OCI-LY1 (cell line): ENCODE measurements at regions not wholly inside any gene's neighbourhood (a gene's known extent, or its start where the extent isn't known, plus 50 kb on each side); places are given as distances from the start of the nearest gene placed in this dataset.

Experiments
- H2AFZ ChIP-seq: fragments of 200-600 bp; sonication (generic), shearing (Covaris generic); 2 replicates; pipeline ENCODE4 v1.6.0; 2014; ENCODE audit warnings: antibody characterized with exemption, mild to moderate bottlenecking, low read length
- H3F3A ChIP-seq: fragments of 200-600 bp; sonication (generic), shearing (Covaris generic); 2 replicates; pipeline ENCODE4 v1.6.0; 2014; ENCODE audit warnings: mild to moderate bottlenecking, antibody characterized with exemption, low read length, moderate library complexity; ENCODE audit not compliant: insufficient read depth
- H3K27ac ChIP-seq: fragments of 200-600 bp; sonication (generic); 2 replicates; pipeline ENCODE4 v1.5.1; 2014; ENCODE audit warnings: low read length, mixed run types, mild to moderate bottlenecking, low read depth; ENCODE audit not compliant: poor library complexity, severe bottlenecking
- H3K27me3 ChIP-seq: fragments of 200-600 bp; sonication (generic); 2 replicates; pipeline ENCODE4 v1.6.0; 2014; ENCODE audit warnings: antibody characterized with exemption, mild to moderate bottlenecking, low read length, moderate library complexity; ENCODE audit not compliant: insufficient read depth
- H3K36me3 ChIP-seq: fragments of 200-600 bp; sonication (generic); 2 replicates; pipeline ENCODE4 v1.6.1; 2014; ENCODE audit warnings: mild to moderate bottlenecking, antibody characterized with exemption, low read length, moderate library complexity, mixed read lengths; ENCODE audit not compliant: insufficient read depth
- H3K4me1 ChIP-seq: fragments of 200-600 bp; sonication (generic); 2 replicates; pipeline ENCODE4 v1.5.1; 2014; ENCODE audit warnings: mild to moderate bottlenecking, low read length, moderate library complexity; ENCODE audit not compliant: insufficient read depth, severe bottlenecking
- H3K4me2 ChIP-seq: fragments of 200-600 bp; sonication (generic), shearing (Covaris generic); 2 replicates; pipeline ENCODE4 v1.6.1; 2014; ENCODE audit warnings: low read length
- H3K4me3 ChIP-seq: fragments of 200-600 bp; sonication (generic); 2 replicates; pipeline ENCODE4 v1.5.1; 2014; ENCODE audit warnings: low read length, low read depth, mild to moderate bottlenecking, mixed read lengths; ENCODE audit not compliant: poor library complexity, severe bottlenecking
- H3K79me2 ChIP-seq: fragments of 200-600 bp; shearing (Covaris generic); 2 replicates; pipeline ENCODE4 v1.6.1; 2016; ENCODE audit warnings: mixed run types, low read length, mixed read lengths; ENCODE audit not compliant: insufficient read depth
- H3K9ac ChIP-seq: fragments of 200-600 bp; sonication (generic), shearing (Covaris generic); 2 replicates; pipeline ENCODE4 v1.6.1; 2014; ENCODE audit warnings: mild to moderate bottlenecking, low read length, mixed read lengths
- H3K9me2 ChIP-seq: fragments of 200-600 bp; sonication (generic), shearing (Covaris generic); 2 replicates; pipeline ENCODE4 v1.6.1; 2014; ENCODE audit warnings: low read depth, mild to moderate bottlenecking, low read length, mixed read lengths
- H3K9me3 ChIP-seq: fragments of 200-600 bp; shearing (Covaris generic); 2 replicates; pipeline ENCODE4 v1.6.1; 2014; ENCODE audit warnings: low read length, mixed read lengths
- H4K20me1 ChIP-seq: fragments of 200-600 bp; sonication (generic), shearing (Covaris generic); 2 replicates; pipeline ENCODE4 v1.6.0; 2016; ENCODE audit warnings: mild to moderate bottlenecking, low read length; ENCODE audit not compliant: insufficient read depth
- EZH2 ChIP-seq: fragments of 200-600 bp; sonication (generic), shearing (Covaris generic); IDR thresholded peaks from 2 replicates; pipeline ENCODE4 v1.8.0; 2017; ENCODE audit warnings: borderline replicate concordance, mixed run types, mild to moderate bottlenecking, antibody characterized with exemption, low read length, moderate library complexity, mixed read lengths
- TF ChIP-seq, protein P1 (sequence below): fragments of 200-600 bp; sonication (generic), shearing (Covaris generic); IDR thresholded peaks from 2 replicates; pipeline ENCODE4 v1.5.1; 2017; ENCODE audit warnings: mild to moderate bottlenecking, antibody characterized with exemption, low read length, moderate library complexity, mixed read lengths

DNA sequence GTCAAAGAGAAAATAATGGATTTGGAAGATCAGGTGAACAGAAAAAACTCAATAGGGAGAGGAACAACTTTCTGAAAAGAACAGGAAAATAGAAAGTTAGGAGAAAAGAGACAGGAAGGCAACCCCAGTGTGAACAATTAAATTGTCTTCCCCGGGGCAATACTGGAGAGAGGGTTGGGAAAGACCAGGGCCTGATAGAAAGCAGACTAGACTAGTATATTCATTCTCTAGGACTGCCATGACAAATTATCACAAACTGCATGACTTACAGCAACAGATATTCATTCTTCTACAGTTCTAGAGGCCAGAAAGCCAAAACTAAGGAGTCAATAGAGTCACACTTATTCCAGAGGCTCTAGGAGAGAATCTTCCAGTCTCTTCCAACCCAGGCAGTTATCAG is 482.8 kb downstream of the SOX6 start:
- Histone ChIP-seq H3K9me2 (no peaks in the 10 kb centered on the region), H3K9ac (no peak overlapping the region), H3K4me1 (no peaks in the 10 kb centered on the region), H3K4me2 (no peak overlapping the region), H2AFZ (no peak overlapping the region), H3K4me3 (no peak overlapping the region), H3K27ac (no peak overlapping the region), H3K9me3 (no peaks in the 10 kb centered on the region), H4K20me1 (no peaks in the 10 kb centered on the region), H3K27me3 (no peaks in the 10 kb centered on the region), H3F3A (no peaks in the 10 kb centered on the region), H3K36me3 (no peaks in the 10 kb centered on the region), H3K79me2 (no peaks in the 10 kb centered on the region)
- no peak for TF ChIP-seq EZH2
- TF ChIP-seq, protein P1, sequence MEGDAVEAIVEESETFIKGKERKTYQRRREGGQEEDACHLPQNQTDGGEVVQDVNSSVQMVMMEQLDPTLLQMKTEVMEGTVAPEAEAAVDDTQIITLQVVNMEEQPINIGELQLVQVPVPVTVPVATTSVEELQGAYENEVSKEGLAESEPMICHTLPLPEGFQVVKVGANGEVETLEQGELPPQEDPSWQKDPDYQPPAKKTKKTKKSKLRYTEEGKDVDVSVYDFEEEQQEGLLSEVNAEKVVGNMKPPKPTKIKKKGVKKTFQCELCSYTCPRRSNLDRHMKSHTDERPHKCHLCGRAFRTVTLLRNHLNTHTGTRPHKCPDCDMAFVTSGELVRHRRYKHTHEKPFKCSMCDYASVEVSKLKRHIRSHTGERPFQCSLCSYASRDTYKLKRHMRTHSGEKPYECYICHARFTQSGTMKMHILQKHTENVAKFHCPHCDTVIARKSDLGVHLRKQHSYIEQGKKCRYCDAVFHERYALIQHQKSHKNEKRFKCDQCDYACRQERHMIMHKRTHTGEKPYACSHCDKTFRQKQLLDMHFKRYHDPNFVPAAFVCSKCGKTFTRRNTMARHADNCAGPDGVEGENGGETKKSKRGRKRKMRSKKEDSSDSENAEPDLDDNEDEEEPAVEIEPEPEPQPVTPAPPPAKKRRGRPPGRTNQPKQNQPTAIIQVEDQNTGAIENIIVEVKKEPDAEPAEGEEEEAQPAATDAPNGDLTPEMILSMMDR = no peak

DNA sequence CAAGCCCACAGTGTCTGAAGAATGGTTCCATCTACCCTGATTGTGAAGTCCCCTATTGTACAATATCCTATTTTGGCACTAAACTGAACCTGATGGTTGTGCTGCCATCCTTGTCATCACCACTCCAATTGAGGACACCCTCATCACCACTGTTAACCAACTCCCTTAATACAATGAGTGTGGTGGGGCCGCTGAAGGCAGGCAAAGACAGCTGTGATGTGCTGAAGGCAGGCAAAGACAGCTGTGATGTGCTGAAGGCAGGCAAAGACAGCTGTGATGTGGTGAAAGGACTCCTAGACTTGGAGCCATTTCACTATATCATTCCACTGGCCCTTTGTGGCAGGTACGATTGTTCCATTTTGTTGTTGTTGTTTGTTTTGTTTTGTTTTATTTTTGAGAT is 481.6 kb downstream of the SOX6 start:
- no peak for TF ChIP-seq EZH2
- TF ChIP-seq, protein P1 = no peak
- no peaks in the 10 kb centered on the region for H3K4me1 ChIP-seq
- H3K79me2 ChIP-seq = no peaks in the 10 kb centered on the region
- no peaks in the 10 kb centered on the region for H4K20me1 ChIP-seq
- no peaks in the 10 kb centered on the region for H3K9me3 ChIP-seq
- H3K4me2 ChIP-seq = no peak overlapping the region
- H3K27ac ChIP-seq = no peak overlapping the region
- H3F3A ChIP-seq = no peaks in the 10 kb centered on the region
- no peak overlapping the region for H2AFZ ChIP-seq
- H3K9me2 ChIP-seq = no peaks in the 10 kb centered on the region
- H3K36me3 ChIP-seq = no peaks in the 10 kb centered on the region
- H3K4me3 ChIP-seq = no peak overlapping the region
- no peak overlapping the region for H3K9ac ChIP-seq
- H3K27me3 ChIP-seq = no peaks in the 10 kb centered on the region

DNA sequence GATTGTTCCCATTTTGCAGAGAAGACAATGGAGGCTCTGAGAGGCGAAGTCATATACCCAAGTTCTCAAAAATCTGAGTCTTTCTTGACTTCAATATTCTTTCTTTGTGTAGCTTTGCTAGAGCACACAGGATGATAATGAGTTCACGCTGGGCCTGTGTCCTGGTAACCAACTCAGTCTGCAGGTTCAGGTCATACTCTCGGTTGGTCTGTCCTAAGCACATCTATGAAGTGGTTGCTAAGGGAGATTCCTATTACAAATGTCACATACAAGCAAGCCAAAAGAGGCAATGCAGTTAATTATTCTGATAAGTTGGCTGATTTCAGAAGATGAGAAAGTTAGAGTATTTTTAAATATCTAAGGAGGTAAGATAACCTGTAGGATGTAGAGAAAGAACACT is 481.0 kb downstream of the SOX6 start:
- H3K27ac ChIP-seq = no peak overlapping the region
- H3K27me3 ChIP-seq = no peaks in the 10 kb centered on the region
- no peak overlapping the region for H3K4me2 ChIP-seq
- H3K4me1 ChIP-seq = no peaks in the 10 kb centered on the region
- H3K36me3 ChIP-seq = no peaks in the 10 kb centered on the region
- no peaks in the 10 kb centered on the region for H4K20me1 ChIP-seq
- no peak overlapping the region for H3K9ac ChIP-seq
- H2AFZ ChIP-seq = no peak overlapping the region
- TF ChIP-seq, protein P1 = no peak
- no peak for TF ChIP-seq EZH2
- no peaks in the 10 kb centered on the region for H3K79me2 ChIP-seq
- no peaks in the 10 kb centered on the region for H3K9me3 ChIP-seq
- H3K9me2 ChIP-seq = no peaks in the 10 kb centered on the region
- H3K4me3 ChIP-seq = no peak overlapping the region
- H3F3A ChIP-seq = no peaks in the 10 kb centered on the region
